ENCODE measurements at regions not wholly inside any gene's neighbourhood (a gene's known extent, or its start where the extent isn't known, plus 50 kb on each side); places are given as distances from the start of the nearest gene placed in this dataset.

GRCh38 chr2:129481306-129482219 is 497.9 kb upstream of the RAB6C start:
- TF ChIP-seq CTCF (IDR thresholded peaks at IDR 0.05), result no peak
- no peak for DNase-seq (ENCODE audit: low spot score)
- Histone ChIP-seq H3K27ac (no peak overlapping the region), H3K4me3 (no peak overlapping the region)

- no peak overlapping the region for H3K4me3 ChIP-seq
Observed at GRCh38 chr2:129482626-129483025, 496.8 kb upstream of the RAB6C start.

GRCh38 chr2:129483366-129483765 is 496.1 kb upstream of the RAB6C start:
- no peak for TF ChIP-seq CTCF (IDR thresholded peaks at IDR 0.05)
- H3K27ac ChIP-seq, result no peak overlapping the region
- H3K4me3 ChIP-seq, result no peak overlapping the region
- peak; percentile 21 for DNase-seq (ENCODE audit: low spot score)

More at GRCh38 chr2:129482626-129483025, 496.8 kb upstream of the RAB6C start:
- no peak for TF ChIP-seq CTCF (IDR thresholded peaks at IDR 0.05)
- H3K27ac ChIP-seq, result no peak overlapping the region
- DNase-seq (ENCODE audit: low spot score), result no peak

- DNase-seq (ENCODE audit: low spot score), result no peak
- TF ChIP-seq CTCF (IDR thresholded peaks at IDR 0.05), result no peak
- H3K27ac ChIP-seq, result no peak overlapping the region
- H3K4me3 ChIP-seq, result no peak overlapping the region
Observed at GRCh38 chr2:129484999-129485897, 494.2 kb upstream of the RAB6C start.

- Histone ChIP-seq H3K27ac (no peak overlapping the region), H3K4me3 (no peak overlapping the region)
- no peak for DNase-seq (ENCODE audit: low spot score)
- no peak for TF ChIP-seq CTCF (IDR thresholded peaks at IDR 0.05)
Observed at GRCh38 chr2:129488376-129488775, 491.1 kb upstream of the RAB6C start.

GRCh38 chr2:129490641-129491040 is 488.8 kb upstream of the RAB6C start:
- DNase-seq (ENCODE audit: low spot score), result no peak
- TF ChIP-seq CTCF (IDR thresholded peaks at IDR 0.05), result no peak
- no peak overlapping the region for H3K27ac ChIP-seq

More at GRCh38 chr2:129490641-129491040, 488.8 kb upstream of the RAB6C start:
- no peak overlapping the region for H3K4me3 ChIP-seq

Data from coronary artery (tissue), 2 donors.